ENCODE measurements at regions not wholly inside any gene's neighbourhood (a gene's known extent, or its start where the extent isn't known, plus 50 kb on each side); places are given as distances from the start of the nearest gene placed in this dataset.
A peak's percentile ranks its signal among the peaks of the same experiment; 100 is the strongest.

DNA sequence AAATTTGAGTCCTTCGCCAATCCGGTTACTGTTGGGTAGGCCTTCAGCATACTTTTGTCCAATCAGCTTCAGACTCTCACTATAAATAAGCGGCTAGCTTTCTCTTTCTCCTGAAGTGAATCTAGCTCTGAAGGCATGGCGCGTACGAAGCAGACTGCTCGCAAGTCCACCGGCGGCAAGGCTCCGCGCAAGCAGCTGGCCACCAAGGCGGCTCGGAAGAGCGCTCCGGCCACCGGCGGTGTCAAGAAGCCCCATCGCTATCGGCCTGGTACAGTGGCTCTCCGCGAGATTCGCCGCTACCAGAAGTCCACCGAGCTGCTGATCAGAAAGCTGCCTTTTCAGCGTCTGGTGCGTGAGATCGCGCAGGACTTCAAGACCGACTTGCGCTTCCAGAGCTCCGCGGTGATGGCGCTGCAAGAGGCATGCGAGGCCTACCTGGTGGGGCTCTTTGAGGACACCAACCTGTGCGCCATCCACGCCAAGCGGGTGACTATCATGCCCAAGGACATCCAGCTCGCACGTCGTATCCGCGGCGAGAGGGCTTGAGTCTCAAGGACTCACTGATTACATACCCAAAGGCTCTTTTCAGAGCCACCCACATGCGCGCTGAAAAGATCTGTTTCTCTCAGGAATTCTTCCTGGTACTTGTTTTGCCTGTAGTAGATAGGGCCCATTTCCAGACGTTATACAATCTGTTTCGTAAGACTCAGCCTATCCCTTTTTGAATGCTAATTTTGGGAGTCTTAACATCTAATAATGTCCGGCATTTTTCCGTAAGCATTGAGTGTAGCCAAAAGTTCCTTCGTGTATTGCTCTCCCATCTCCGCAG is 102.0 kb downstream of the OR2B2 start (continued):
- TF ChIP-seq DBP (CRISPR knock-in tag; IDR thresholded peaks at IDR 0.05; ENCODE audit: not compliant biosample characterization) (peak; percentile 61), ZNF205 (CRISPR knock-in tag; IDR thresholded peaks at IDR 0.05) (peak; percentile 76; the same call in 1 of the 2 replicates), BHLHE40 (IDR thresholded peaks at IDR 0.05; ENCODE audit: low read length) (0 out of 2 replicates have a peak, but pooled peaks have one; percentile 28), REPIN1 (CRISPR knock-in tag; IDR thresholded peaks at IDR 0.05; ENCODE audit: borderline replicate concordance, low read depth) (peak; percentile 98), ZNF614 (CRISPR knock-in tag; IDR thresholded peaks at IDR 0.05; ENCODE audit: borderline replicate concordance) (peak; percentile 56; the same call in 1 of the 2 replicates), KDM6A (CRISPR knock-in tag; IDR thresholded peaks at IDR 0.05; ENCODE audit: low read depth) (no peak), SRF (IDR thresholded peaks at IDR 0.05; ENCODE audit: low read depth, low read length) (no peak), MXD3 (CRISPR knock-in tag; IDR thresholded peaks at IDR 0.05) (peak; percentile 90), BORCS8-MEF2B (CRISPR knock-in tag; IDR thresholded peaks at IDR 0.05) (peak; percentile 93; the same call in 1 of the 2 replicates), ZBTB43 (CRISPR knock-in tag; conservative IDR thresholded peaks at IDR 0.05) (no peak), ZKSCAN8 (CRISPR knock-in tag; IDR thresholded peaks at IDR 0.05; ENCODE audit: borderline replicate concordance) (no peak; the same call in 1 of the 2 replicates), BCL3 (CRISPR knock-in tag; IDR thresholded peaks at IDR 0.05) (peak; percentile 85), ZNF431 (CRISPR knock-in tag; IDR thresholded peaks at IDR 0.05; ENCODE audit: borderline replicate concordance, low read depth) (0 out of 2 replicates have a peak, but pooled peaks have one; percentile 55), ZNF296 (CRISPR knock-in tag; conservative IDR thresholded peaks at IDR 0.05) (peak; percentile 80; the same call in 1 of the 2 replicates), ATRX (CRISPR knock-in tag; IDR thresholded peaks at IDR 0.05; ENCODE audit: borderline replicate concordance) (0 out of 2 replicates have a peak, but pooled peaks have one; percentile 28), ZNF10 (CRISPR knock-in tag; IDR thresholded peaks at IDR 0.05; ENCODE audit: borderline replicate concordance, low read depth) (no peak), RFX5 (IDR thresholded peaks at IDR 0.05; ENCODE audit: low read depth, low read length) (peak; percentile 67; the same call in 1 of the 2 replicates), ZBTB34 (CRISPR knock-in tag; IDR thresholded peaks at IDR 0.05) (peak; percentile 72; the same call in 1 of the 2 replicates)
- TF ChIP-seq, protein P1, sequence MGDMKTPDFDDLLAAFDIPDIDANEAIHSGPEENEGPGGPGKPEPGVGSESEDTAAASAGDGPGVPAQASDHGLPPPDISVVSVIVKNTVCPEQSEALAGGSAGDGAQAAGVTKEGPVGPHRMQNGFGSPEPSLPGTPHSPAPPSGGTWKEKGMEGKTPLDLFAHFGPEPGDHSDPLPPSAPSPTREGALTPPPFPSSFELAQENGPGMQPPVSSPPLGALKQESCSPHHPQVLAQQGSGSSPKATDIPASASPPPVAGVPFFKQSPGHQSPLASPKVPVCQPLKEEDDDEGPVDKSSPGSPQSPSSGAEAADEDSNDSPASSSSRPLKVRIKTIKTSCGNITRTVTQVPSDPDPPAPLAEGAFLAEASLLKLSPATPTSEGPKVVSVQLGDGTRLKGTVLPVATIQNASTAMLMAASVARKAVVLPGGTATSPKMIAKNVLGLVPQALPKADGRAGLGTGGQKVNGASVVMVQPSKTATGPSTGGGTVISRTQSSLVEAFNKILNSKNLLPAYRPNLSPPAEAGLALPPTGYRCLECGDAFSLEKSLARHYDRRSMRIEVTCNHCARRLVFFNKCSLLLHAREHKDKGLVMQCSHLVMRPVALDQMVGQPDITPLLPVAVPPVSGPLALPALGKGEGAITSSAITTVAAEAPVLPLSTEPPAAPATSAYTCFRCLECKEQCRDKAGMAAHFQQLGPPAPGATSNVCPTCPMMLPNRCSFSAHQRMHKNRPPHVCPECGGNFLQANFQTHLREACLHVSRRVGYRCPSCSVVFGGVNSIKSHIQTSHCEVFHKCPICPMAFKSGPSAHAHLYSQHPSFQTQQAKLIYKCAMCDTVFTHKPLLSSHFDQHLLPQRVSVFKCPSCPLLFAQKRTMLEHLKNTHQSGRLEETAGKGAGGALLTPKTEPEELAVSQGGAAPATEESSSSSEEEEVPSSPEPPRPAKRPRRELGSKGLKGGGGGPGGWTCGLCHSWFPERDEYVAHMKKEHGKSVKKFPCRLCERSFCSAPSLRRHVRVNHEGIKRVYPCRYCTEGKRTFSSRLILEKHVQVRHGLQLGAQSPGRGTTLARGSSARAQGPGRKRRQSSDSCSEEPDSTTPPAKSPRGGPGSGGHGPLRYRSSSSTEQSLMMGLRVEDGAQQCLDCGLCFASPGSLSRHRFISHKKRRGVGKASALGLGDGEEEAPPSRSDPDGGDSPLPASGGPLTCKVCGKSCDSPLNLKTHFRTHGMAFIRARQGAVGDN (CRISPR knock-in tag; IDR thresholded peaks at IDR 0.05): peak; percentile 96

All from HepG2 (cell line).